Large intestine (tissue), 3 donors: ENCODE measurements at regions not wholly inside any gene's neighbourhood (a gene's known extent, or its start where the extent isn't known, plus 50 kb on each side); places are given as distances from the start of the nearest gene placed in this dataset.

Experiments
- DNase-seq, 2 donors: peaks; one replicate each; pipeline versions ENCODE4 v3.0.0 to v3.0.0-alpha.2; 2013
- H3K27ac ChIP-seq: one replicate; pipeline ENCODE4 v1.5.1; 2013; ENCODE audit warnings: low read length
- H3K27me3 ChIP-seq: 2 replicates; pipeline ENCODE4 v1.6.1; 2013; ENCODE audit warnings: low read length; ENCODE audit not compliant: control insufficient read depth, insufficient read depth
- H3K36me3 ChIP-seq: 2 replicates; pipeline ENCODE4 v1.6.1; 2013; ENCODE audit warnings: low read length; ENCODE audit not compliant: control insufficient read depth, insufficient read depth
- H3K4me1 ChIP-seq: one replicate; pipeline ENCODE4 v1.6.1; 2013; ENCODE audit warnings: low read length; ENCODE audit not compliant: control insufficient read depth, insufficient read depth
- H3K4me3 ChIP-seq: one replicate; pipeline ENCODE4 v1.5.1; 2013; ENCODE audit warnings: low read length
- H3K9me3 ChIP-seq: one replicate; pipeline ENCODE4 v1.6.1; 2013; ENCODE audit warnings: mild to moderate bottlenecking, low read depth, low read length, moderate library complexity; ENCODE audit not compliant: control insufficient read depth
- WGBS: methylation state at CpG from one replicate; pipeline ENCODE4 v1.1.5; 2013; ENCODE audit warnings: low lambda C conversion rate; ENCODE audit not compliant: insufficient coverage; 5-methylcytosine and 5-hydroxymethylcytosine counted together

DNA sequence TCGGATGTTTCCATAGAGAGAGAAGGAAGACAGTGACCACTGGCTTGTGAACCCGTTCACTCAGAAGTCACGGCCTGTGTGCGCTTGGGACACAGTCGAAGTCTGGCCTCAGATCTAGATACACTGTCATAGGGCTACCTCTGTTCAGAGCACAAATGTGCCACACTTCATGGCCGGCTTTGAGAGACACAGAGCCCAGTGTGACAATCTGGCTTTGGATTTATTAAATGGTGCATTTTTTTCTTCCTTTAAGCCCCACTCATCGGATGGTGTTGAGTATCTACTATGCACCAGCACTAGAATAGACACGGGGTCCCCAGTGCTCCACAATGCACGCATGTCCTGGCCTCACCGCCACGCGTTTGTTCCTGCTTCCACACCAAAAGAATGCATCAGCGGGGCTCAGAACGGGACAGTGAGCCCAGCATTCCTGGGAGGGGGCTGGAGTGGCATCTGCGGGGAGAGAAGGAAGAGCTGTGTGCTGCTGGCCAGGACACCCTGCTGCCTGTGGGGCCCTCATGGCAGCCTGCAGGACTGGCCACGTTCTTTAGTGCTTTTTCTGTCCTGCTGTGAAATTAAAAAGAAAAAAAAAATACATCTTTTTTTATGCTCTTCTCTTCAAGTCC, 738.9 kb upstream of the SALL3 start:
- no peak for DNase-seq
- H3K27me3 ChIP-seq: no peaks in the 10 kb centered on the region
- no peak overlapping the region for H3K4me3 ChIP-seq
- H3K36me3 ChIP-seq: no peaks in the 10 kb centered on the region
- no peaks in the 10 kb centered on the region for H3K4me1 ChIP-seq
- H3K27ac ChIP-seq: no peak overlapping the region
- WGBS: no CpG with 5 or more reads among the region's 16 CpGs
- peaks cover 14% of the 10 kb centered on the region for H3K9me3 ChIP-seq

DNA sequence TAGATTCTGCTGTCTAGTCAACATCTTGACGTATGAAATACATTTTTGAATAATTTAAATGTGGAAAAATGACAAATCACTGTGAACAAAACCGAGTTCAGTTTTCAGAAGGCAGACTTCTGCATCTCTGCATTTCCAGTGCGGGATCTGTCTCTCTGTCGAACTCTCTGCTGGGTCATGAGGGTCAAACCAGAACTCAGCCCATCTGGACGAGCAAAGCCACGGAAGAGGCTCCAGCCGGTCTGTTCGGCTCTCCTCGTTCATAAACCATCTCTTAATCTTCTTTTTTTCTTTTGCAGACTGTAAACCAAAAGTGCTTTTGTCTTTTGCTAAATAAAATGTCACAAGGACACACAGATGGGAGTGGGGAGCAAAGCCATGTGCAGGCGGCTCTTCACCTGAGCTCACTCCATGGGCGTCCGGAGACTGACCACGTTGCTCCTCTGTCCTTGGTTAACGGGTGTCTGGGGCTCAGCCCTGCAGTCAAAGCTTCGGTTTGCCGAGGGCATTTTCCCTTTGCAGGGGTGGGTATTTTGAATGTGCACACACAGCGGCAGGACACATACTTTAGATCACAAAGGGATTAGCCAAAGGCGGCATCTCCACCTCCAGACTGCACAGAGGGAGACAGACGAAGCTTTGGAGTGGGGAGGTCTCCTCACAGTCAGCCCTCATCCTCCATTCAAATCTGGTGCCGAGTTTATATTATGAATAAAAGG, 737.9 kb upstream of the SALL3 start:
- 82% methylated on average over 6 of the region's 20 CpGs for WGBS
- no peaks in the 10 kb centered on the region for H3K27me3 ChIP-seq
- no peak overlapping the region for H3K27ac ChIP-seq
- H3K9me3 ChIP-seq: peaks cover 16% of the 10 kb centered on the region
- no peaks in the 10 kb centered on the region for H3K36me3 ChIP-seq
- H3K4me1 ChIP-seq: no peaks in the 10 kb centered on the region
- no peak for DNase-seq
- H3K4me3 ChIP-seq: no peak overlapping the region

DNA sequence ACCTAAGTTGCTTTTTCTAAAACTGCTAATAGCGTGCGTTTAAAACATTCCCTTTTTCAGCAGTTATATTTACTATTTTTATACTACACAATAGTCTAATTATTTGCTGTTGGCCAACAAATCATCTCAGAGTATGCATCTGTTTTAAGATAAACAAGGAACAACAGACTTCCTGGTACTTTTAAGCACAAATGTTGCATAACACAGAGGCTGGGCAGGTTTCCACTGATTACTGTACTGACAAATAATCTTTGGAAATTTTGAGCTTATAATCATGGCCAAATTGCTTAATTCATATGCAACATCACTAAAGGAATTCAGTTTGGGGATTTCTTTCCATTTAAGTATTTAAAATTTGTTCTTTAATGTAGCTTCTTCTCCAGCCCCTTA, 737.4 kb upstream of the SALL3 start:
- WGBS: no CpG with 5 or more reads among the region's 2 CpGs
- Histone ChIP-seq H3K4me3 (no peak overlapping the region), H3K27ac (no peak overlapping the region), H3K4me1 (no peaks in the 10 kb centered on the region), H3K9me3 (peaks cover 20% of the 10 kb centered on the region), H3K27me3 (no peaks in the 10 kb centered on the region), H3K36me3 (no peaks in the 10 kb centered on the region)
- no peak for DNase-seq

DNA sequence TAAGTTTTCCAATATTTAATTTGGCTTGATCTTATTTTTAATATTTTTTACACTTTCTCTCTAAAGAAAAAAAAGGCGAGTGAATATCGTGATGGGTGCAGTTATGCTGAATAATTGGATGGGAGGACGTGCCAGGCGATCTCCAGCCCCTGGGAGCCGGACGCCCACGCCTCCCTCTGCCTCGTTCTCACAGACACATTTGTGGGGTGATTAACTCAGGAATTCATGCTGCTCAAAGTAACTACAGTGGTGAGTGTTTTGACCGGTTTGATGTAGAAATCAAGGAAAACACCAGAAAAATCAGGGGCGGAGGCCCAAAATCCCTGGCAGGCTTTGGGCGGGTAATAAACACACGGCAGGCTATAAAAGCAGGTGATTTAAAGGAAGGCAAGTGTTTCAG, 736.8 kb upstream of the SALL3 start:
- peaks cover 20% of the 10 kb centered on the region for H3K9me3 ChIP-seq
- H3K36me3 ChIP-seq: no peaks in the 10 kb centered on the region
- no peaks in the 10 kb centered on the region for H3K27me3 ChIP-seq
- no peaks in the 10 kb centered on the region for H3K4me1 ChIP-seq
- no peak for DNase-seq
- WGBS: no CpG with 5 or more reads among the region's 12 CpGs
- no peak overlapping the region for H3K27ac ChIP-seq
- no peak overlapping the region for H3K4me3 ChIP-seq

DNA sequence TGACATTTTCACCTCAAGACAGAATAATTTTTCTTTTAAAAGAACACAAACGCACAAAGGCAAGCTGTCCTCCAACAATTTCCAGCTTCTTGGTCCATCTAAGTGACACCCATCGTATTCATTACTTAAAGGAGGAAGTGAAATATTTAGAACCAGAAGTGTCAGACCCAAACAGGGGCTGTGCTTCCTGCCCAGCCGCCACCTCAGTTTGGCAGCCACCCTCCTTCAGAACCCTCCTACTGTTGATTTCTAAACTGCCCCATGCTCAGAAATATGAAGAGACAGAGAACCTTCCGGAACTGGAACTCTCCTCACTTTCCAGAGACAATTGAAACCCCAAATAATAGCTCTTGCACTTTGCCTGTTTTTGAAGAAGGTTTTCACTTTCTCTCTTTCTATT, 734.8 kb upstream of the SALL3 start:
- Histone ChIP-seq H3K36me3 (no peaks in the 10 kb centered on the region), H3K27me3 (no peaks in the 10 kb centered on the region), H3K9me3 (peaks cover 5% of the 10 kb centered on the region), H3K4me3 (no peak overlapping the region), H3K4me1 (no peaks in the 10 kb centered on the region), H3K27ac (no peak overlapping the region)
- DNase-seq: no peak
- WGBS: 93% methylated on average over 3 of the region's 4 CpGs

DNA sequence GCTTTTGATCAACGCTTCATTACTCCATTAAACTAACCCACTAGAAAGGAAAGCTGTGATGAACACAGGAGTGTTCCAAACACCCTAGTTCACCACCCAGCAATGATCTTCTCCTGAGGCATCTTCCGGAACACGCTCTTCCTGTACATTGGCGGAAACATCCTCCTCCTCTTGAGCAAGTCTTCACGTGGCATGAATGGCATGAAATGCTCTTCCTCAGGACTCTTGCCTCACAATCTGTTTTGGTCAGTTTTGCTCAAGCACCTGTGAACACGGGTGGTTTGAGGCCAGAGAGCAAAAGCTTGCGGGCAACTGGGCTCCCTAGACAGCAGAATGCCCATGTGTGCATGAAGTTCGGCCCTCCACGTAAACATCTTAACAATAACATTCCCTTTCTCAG, 734.2 kb upstream of the SALL3 start:
- Histone ChIP-seq H3K4me1 (no peaks in the 10 kb centered on the region), H3K36me3 (no peaks in the 10 kb centered on the region), H3K27ac (no peak overlapping the region), H3K4me3 (no peak overlapping the region), H3K27me3 (no peaks in the 10 kb centered on the region), H3K9me3 (peaks cover 5% of the 10 kb centered on the region)
- no peak for DNase-seq
- WGBS: no CpG with 5 or more reads among the region's 9 CpGs

DNA sequence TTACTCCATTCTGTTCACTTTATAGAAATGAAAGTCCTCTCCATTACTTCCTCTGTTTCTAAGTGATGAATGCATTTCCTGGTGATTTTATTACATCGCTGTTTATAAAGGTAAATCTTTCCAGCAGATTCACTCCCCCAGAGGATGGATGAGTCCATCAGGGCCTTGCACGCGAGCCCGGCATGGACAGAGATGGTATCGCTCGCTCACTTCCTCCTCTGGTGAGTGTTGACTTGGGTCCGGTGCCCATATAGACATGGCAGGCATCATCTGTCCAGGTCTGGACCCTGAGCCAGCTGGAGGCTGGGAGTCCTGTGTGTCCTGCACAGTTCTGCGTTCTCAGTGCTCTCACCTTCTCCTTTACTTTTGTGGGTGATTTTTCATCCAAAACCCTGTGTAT, 733.6 kb upstream of the SALL3 start:
- H3K27me3 ChIP-seq: no peaks in the 10 kb centered on the region
- no peaks in the 10 kb centered on the region for H3K36me3 ChIP-seq
- no peak for DNase-seq
- WGBS: no CpG with 5 or more reads among the region's 8 CpGs
- H3K9me3 ChIP-seq: peaks cover 5% of the 10 kb centered on the region
- H3K4me3 ChIP-seq: no peak overlapping the region
- H3K4me1 ChIP-seq: no peaks in the 10 kb centered on the region
- H3K27ac ChIP-seq: no peak overlapping the region

DNA sequence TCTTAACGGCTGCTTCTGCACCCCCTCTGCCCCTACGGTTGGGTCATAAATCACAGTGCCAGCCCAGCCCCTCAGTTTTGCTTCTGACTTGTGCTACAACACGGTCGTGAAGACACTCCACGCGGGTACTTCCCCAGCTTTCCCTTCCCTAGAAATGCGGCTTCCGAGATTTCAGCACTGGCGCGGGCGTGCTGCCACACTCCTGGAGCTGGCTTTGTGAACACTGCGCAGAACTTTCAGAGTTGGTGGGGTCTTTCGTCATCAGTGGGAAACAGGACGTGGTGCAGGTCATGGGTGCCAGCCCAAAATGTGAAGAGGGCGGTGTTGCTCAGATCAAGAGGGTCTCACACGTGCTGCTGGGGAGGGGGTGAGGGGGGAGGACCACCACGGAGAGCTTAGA, 733.0 kb upstream of the SALL3 start:
- H3K9me3 ChIP-seq: peaks cover 5% of the 10 kb centered on the region
- no peak overlapping the region for H3K27ac ChIP-seq
- H3K36me3 ChIP-seq: no peaks in the 10 kb centered on the region
- no peak for DNase-seq
- no CpG with 5 or more reads among the region's 17 CpGs for WGBS
- no peaks in the 10 kb centered on the region for H3K27me3 ChIP-seq
- H3K4me3 ChIP-seq: no peak overlapping the region
- H3K4me1 ChIP-seq: no peaks in the 10 kb centered on the region

DNA sequence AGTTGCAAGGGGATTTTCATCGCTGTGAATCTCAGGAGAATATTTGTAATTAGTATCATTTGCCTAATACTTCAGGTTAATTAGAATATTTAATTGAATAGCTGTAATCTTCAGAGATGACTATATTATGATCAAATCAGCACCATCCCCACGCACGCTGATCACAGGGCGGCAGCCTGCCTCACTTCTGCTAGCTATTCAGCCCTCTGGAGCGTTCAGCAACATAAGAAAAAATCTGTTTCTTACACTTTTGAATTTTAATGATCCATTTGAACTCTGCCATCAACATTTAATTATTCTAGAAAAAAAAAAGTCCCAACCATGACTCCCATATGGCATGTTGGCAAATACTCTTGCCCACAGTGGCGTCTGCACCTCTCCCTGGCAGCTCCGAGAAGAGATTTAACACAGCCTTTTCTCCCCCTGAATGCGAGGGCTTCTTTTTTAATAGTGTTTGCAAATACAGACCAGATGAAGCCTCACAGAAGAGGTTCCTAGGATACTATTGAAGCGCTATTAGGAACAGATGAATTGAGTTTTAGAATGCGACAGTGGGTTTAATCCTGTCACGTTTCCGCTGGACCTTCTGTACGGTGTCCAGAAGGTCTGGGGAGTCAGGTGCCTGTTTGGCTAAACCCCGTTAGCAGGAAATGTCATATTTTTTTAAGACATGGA, 731.9 kb upstream of the SALL3 start:
- no peaks in the 10 kb centered on the region for H3K4me1 ChIP-seq
- H3K36me3 ChIP-seq: no peaks in the 10 kb centered on the region

DNA sequence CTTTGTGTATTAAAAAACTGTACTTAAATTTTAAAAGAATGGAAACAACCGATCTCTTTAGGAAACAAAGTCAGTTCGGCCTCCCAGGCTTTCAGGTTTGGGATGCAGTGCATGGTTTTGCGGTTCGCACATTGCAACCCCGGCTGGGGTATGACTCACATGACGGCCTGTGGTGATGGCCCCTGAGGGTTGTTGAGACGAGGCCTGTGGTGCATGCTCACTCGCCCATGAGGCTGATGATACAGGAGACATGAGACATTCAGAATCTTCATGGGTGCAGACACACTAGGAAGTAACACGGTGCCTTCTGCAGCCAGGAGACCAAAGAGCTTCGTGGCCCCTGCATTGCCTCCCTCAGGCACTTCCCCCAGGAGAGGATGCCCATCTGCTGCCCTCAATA, 724.6 kb upstream of the SALL3 start:
- no peak for DNase-seq
- H3K9me3 ChIP-seq: no peaks in the 10 kb centered on the region
- H3K4me3 ChIP-seq: no peak overlapping the region
- no peaks in the 10 kb centered on the region for H3K4me1 ChIP-seq
- no CpG with 5 or more reads among the region's 10 CpGs for WGBS
- H3K36me3 ChIP-seq: no peaks in the 10 kb centered on the region
- no peaks in the 10 kb centered on the region for H3K27me3 ChIP-seq
- no peak overlapping the region for H3K27ac ChIP-seq

More for the DNA sequence above, 731.9 kb upstream of the SALL3 start:
- Histone ChIP-seq H3K27me3 (no peaks in the 10 kb centered on the region), H3K27ac (no peak overlapping the region), H3K4me3 (no peak overlapping the region), H3K9me3 (peaks cover 5% of the 10 kb centered on the region)
- no CpG with 5 or more reads among the region's 14 CpGs for WGBS
- DNase-seq: no peak
